K562 (cell line): ENCODE measurements at regions not wholly inside any gene's neighbourhood (a gene's known extent, or its start where the extent isn't known, plus 50 kb on each side); places are given as distances from the start of the nearest gene placed in this dataset.

Source experiments
- ATAC-seq: fragments of 200-7000 bp; cut with Tn5 transposase; 3 replicates; pipeline ENCODE4 v1.9.1; 2020; ENCODE audit warnings: moderate library complexity
- BruUV-seq: library from RNA; stranded (reverse); fragments of 400-500 nt; replicated peaks from 2 replicates; lab custom pipeline; 2021; lab: Mats Ljungman, UMichigan
- CTCF ChIA-PET: fragments of 300-600 bp; formaldehyde crosslinking; extraction: SDS; loops from one replicate; lab custom pipeline; 2021; ENCODE audit warnings: low intra/inter-chr PET ratio; lab: Yijun Ruan, JAX
- POLR2A ChIA-PET: fragments of 300-600, 350-650 bp; sonication (Branson Sonifier 250); formaldehyde crosslinking; extraction: SDS; loops from one replicate; lab custom pipeline; 2021; ENCODE audit warnings: antibody characterized with exemption, inconsistent platforms; lab: Yijun Ruan, JAX
- DNase-seq, 4 experiments: peaks; one replicate each; pipeline versions ENCODE4 v3.0.0 to v3.0.0-alpha.2; 2011 to 2018; ENCODE audit warnings: low spot score in 3 of 4, mixed read lengths in 3 of 4; ENCODE audit errors: extremely low read depth in 1 of 4
- FAIRE-seq: peaks from 2 replicates; lab custom pipeline; 2011; peaks lifted over from hg19 to GRCh38; lab: Jason Lieb, UNC
- H2AFZ ChIP-seq: 2 replicates; pipeline ENCODE4 v1.6.0; 2011; ENCODE audit warnings: low read depth, low read length, control low read depth, inconsistent platforms
- H3K27ac ChIP-seq: fragments of 200-600 bp; 3 replicates; pipeline ENCODE4 v1.8.0; 2011; ENCODE audit warnings: low read depth, mild to moderate bottlenecking, control low read depth, inconsistent platforms, low read length, moderate library complexity, mixed read lengths; ENCODE audit errors: extremely low read depth
- H3K27me3 ChIP-seq, 2 experiments: fragments of 300-600 bp in 1 of 2; 2 replicates in 1 of 2; 3 replicates in 1 of 2; pipeline versions ENCODE4 v1.6.0 to v1.8.0; 2011; ENCODE audit warnings: inconsistent platforms in 2 of 2, low read length in 2 of 2, mild to moderate bottlenecking in 1 of 2, mixed read lengths in 1 of 2, moderate library complexity in 1 of 2; ENCODE audit not compliant: control insufficient read depth in 2 of 2, insufficient read depth in 2 of 2
- H3K36me3 ChIP-seq: fragments of 300-600 bp; 3 replicates; pipeline ENCODE4 v1.8.0; 2011; ENCODE audit warnings: mild to moderate bottlenecking, low read length, inconsistent platforms; ENCODE audit not compliant: control insufficient read depth, insufficient read depth
- H3K4me1 ChIP-seq, 2 experiments: fragments of 200-600 bp in 1 of 2; replicated peaks in 1 of 2; 2 replicates in 1 of 2; 3 replicates in 1 of 2; pipeline versions ENCODE4 v1.5.1 to v1.8.0; 2011; ENCODE audit warnings: inconsistent platforms in 2 of 2, low read length in 2 of 2, mild to moderate bottlenecking in 1 of 2, mixed read lengths in 1 of 2, moderate library complexity in 1 of 2; ENCODE audit not compliant: control insufficient read depth in 2 of 2, insufficient read depth in 2 of 2
- H3K4me2 ChIP-seq: 2 replicates; pipeline ENCODE4 v1.6.1; 2011; ENCODE audit warnings: low read length, control low read depth, inconsistent platforms, mixed read lengths; ENCODE audit not compliant: insufficient read depth
- H3K4me3 ChIP-seq: fragments of 200-600 bp; sonication (generic), shearing (Covaris generic); 2 replicates; pipeline ENCODE4 v1.5.1; 2016; ENCODE audit warnings: control low read depth, inconsistent platforms
- H3K79me2 ChIP-seq: fragments of 200-600 bp; 3 replicates; pipeline ENCODE4 v1.8.0; 2011; ENCODE audit warnings: low read length, inconsistent platforms; ENCODE audit not compliant: control insufficient read depth, insufficient read depth
- H3K9ac ChIP-seq, 2 experiments: 2 replicates each; pipeline versions ENCODE4 v1.6.0 to v1.6.1; 2011; ENCODE audit warnings: low read depth in 2 of 2, low read length in 2 of 2, control low read depth in 1 of 2, inconsistent platforms in 1 of 2, mild to moderate bottlenecking in 1 of 2, mixed read lengths in 1 of 2; ENCODE audit not compliant: insufficient read depth in 1 of 2
- H3K9me1 ChIP-seq: one replicate; pipeline ENCODE4 v1.6.0; 2011; ENCODE audit warnings: inconsistent platforms, mild to moderate bottlenecking, low read length, moderate library complexity; ENCODE audit not compliant: control insufficient read depth, insufficient read depth
- H3K9me3 ChIP-seq: replicated peaks from 2 replicates; pipeline ENCODE4 v1.5.1; 2011; ENCODE audit warnings: low read depth, low read length, inconsistent platforms; ENCODE audit not compliant: control insufficient read depth, insufficient read depth
- H4K20me1 ChIP-seq: replicated peaks from 2 replicates; pipeline ENCODE4 v1.6.1; 2011; ENCODE audit warnings: low read length, inconsistent platforms, mixed read lengths; ENCODE audit not compliant: control insufficient read depth, insufficient read depth
- RERE ChIP-seq: sonication (generic); formaldehyde crosslinking; IDR thresholded peaks from 2 replicates; pipeline ENCODE4 v1.8.0; 2023; ENCODE audit warnings: missing genetic modification reagents, mild to moderate bottlenecking, borderline replicate concordance
- RFX7 ChIP-seq: fragments of 250-450 bp; sonication (Bioruptor Pico); IDR thresholded peaks from 2 replicates; pipeline ENCODE4 v1.5.1; 2021; ENCODE audit warnings: mild to moderate bottlenecking
- WGBS: fragments of 100-300 bp; shearing (Covaris generic); methylation state at CpG from one replicate; pipeline ENCODE4 v1.1.6; 2016; ENCODE audit warnings: low coverage, mixed read lengths; ENCODE audit not compliant: insufficient coverage; ENCODE audit errors: missing lambda C conversion rate; 5-methylcytosine and 5-hydroxymethylcytosine counted together
- in situ Hi-C: fragments of 300-500 bp; cut with MboI; formaldehyde crosslinking; loops from 4 replicates; pipeline ENCODE4 v1.15.0; 2018; ENCODE audit warnings: inconsistent platforms, mixed read lengths
- intact Hi-C: fragments of 100-400 bp; cut with micrococcal nuclease; formaldehyde crosslinking; loops from 2 replicates; pipeline ENCODE4 v1.14.2; 2022

GRCh38 chr5:67310169-67310568, 113.6 kb upstream of the CD180 start:
- Histone ChIP-seq H3K4me2 (no peak overlapping the region), H3K79me2 (no peaks in the 10 kb centered on the region), H3K36me3 (no peaks in the 10 kb centered on the region), H3K9me1 (no peaks in the 10 kb centered on the region), H3K9ac (no peak overlapping the region), H2AFZ (no peak overlapping the region), H3K27ac (no peak overlapping the region), H3K27me3 (no peaks in the 10 kb centered on the region), H3K4me3 (no peak overlapping the region), H3K9me3 (no peaks in the 10 kb centered on the region), H3K4me1 (no peaks in the 10 kb centered on the region), H4K20me1 (no peaks in the 10 kb centered on the region)
- POLR2A ChIA-PET: no interaction called here
- intact Hi-C loops: no loop called here
- ATAC-seq (no peak), FAIRE-seq (no peak), DNase-seq (no peak)
- 0% methylated on average over 1 of the region's 1 CpG for WGBS
- TF ChIP-seq RFX7 (CRISPR knock-in tag): no peak
- TF ChIP-seq RERE (CRISPR knock-in tag): no peak
- in situ Hi-C loops: no loop called here
- CTCF ChIA-PET: no interaction called here
- no TSS peak for BruUV-seq
